Adrenal gland (tissue), 9 donors: ENCODE measurements at regions not wholly inside any gene's neighbourhood (a gene's known extent, or its start where the extent isn't known, plus 50 kb on each side); places are given as distances from the start of the nearest gene placed in this dataset.

Source experiments
- DNase-seq, 7 donors: peaks; one replicate each; pipeline ENCODE4 v3.0.0-alpha.2; 2019 to 2020
- H3K27ac ChIP-seq, 5 donors: fragments of 200-600 bp; sonication (generic) in 4 of 5; 1 replicate in 3 of 5; 2 replicates in 2 of 5; pipeline versions ENCODE4 v1.5.1 to v1.8.0; 2016 to 2020; ENCODE audit warnings: mild to moderate bottlenecking in 1 of 5
- H3K27me3 ChIP-seq: fragments of 200-600 bp; 2 replicates; pipeline ENCODE4 v1.8.0; 2021
- H3K36me3 ChIP-seq, 2 donors: fragments of 200-600 bp; replicated peaks in 1 of 2; 1 replicate in 1 of 2; 2 replicates in 1 of 2; pipeline versions ENCODE4 v1.5.1 to v1.8.0; 2018 to 2022
- H3K4me1 ChIP-seq, 2 donors: fragments of 200-600 bp; replicated peaks in 1 of 2; 1 replicate in 1 of 2; 2 replicates in 1 of 2; pipeline versions ENCODE4 v1.5.1 to v1.8.0; 2018 to 2021
- H3K4me3 ChIP-seq, 4 donors: fragments of 200-600 bp; sonication (generic) in 3 of 4; one replicate each; pipeline ENCODE4 v1.5.1; 2016 to 2018
- H3K9me3 ChIP-seq, 3 donors: fragments of 200-600 bp; sonication (generic) in 1 of 3; replicated peaks in 1 of 3; 1 replicate in 2 of 3; 2 replicates in 1 of 3; pipeline versions ENCODE4 v1.5.1 to v1.8.0; 2016 to 2021
- CTCF ChIP-seq, 6 experiments: fragments of 450-650 bp in 4 of 6; fragments of 200-600 bp in 2 of 6; sonication (generic) in 1 of 6; IDR thresholded peaks; 1 replicate in 5 of 6; 2 replicates in 1 of 6; pipeline versions ENCODE4 v1.5.1 to v1.8.0; 2016 to 2021; ENCODE audit warnings: antibody characterized with exemption in 6 of 6, mild to moderate bottlenecking in 2 of 6, moderate library complexity in 1 of 6
- POLR2A ChIP-seq, 2 donors: fragments of 450-650 bp; IDR thresholded peaks; one replicate each; pipeline ENCODE4 v1.6.1; 2017; ENCODE audit warnings: antibody characterized with exemption in 2 of 2, mild to moderate bottlenecking in 2 of 2, moderate library complexity in 1 of 2
- WGBS, 4 donors: extraction: QIAGEN DNeasy Blood & Tissue Kit in 2 of 4; methylation state at CpG; one replicate each; pipeline versions ENCODE4 v1.1.5 to v1.1.7; 2013 to 2017; 5-methylcytosine and 5-hydroxymethylcytosine counted together
- intact Hi-C, 2 donors: fragments of 100-400 bp; cut with DNase I; formaldehyde crosslinking; loops; one replicate each; pipeline versions ENCODE4 v1.14.1 to v1.15.0; 2022 to 2023
- donor health status: healthy with polysubstance abuse.
- donor health status: Bipolar disorder and iron deficiency.
- donor health status: DM: yes; HTN: yes; CAD: no.
- donor health status: DM: no; HTN: no; CAD: no.
- donor health status: DM: no; HTN: no; CAD: no.

- 52 to 80% (median 75%) methylated on average over 7 to 11 of the region's 11 CpGs for WGBS, 4 donors
- DNase-seq: no peak
- no peaks in the 10 kb centered on the region for H3K9me3 ChIP-seq
- no peaks in the 10 kb centered on the region for H3K36me3 ChIP-seq
- no peak overlapping the region for H3K27ac ChIP-seq
- no peaks in the 10 kb centered on the region for H3K4me1 ChIP-seq
- no peak overlapping the region for H3K4me3 ChIP-seq
- TF ChIP-seq POLR2A (IDR thresholded peaks at IDR 0.05): no peak
- TF ChIP-seq CTCF (IDR thresholded peaks at IDR 0.05): no peak
- H3K27me3 ChIP-seq: no peaks in the 10 kb centered on the region
- intact Hi-C loops: no loop called here
Observed at GRCh38 chr13:112012705-112013085, 54.3 kb upstream of the SOX1 start.

GRCh38 chr13:112013665-112014064 lies 53.3 kb upstream of the SOX1 start:
- TF ChIP-seq POLR2A (IDR thresholded peaks at IDR 0.05) (no peak), CTCF (IDR thresholded peaks at IDR 0.05) (no peak)
- Histone ChIP-seq H3K4me1 (no peaks in the 10 kb centered on the region), H3K9me3 (no peaks in the 10 kb centered on the region), H3K27ac (no peak overlapping the region), H3K36me3 (no peaks in the 10 kb centered on the region), H3K27me3 (no peaks in the 10 kb centered on the region), H3K4me3 (no peak overlapping the region)
- DNase-seq: no peak
- intact Hi-C loops: no loop called here
- WGBS, 4 donors: 77 to 90% (median 85%) methylated on average over 13 of the region's 13 CpGs

- intact Hi-C loops: no loop called here
- Histone ChIP-seq H3K27me3 (no peaks in the 10 kb centered on the region), H3K9me3 (no peaks in the 10 kb centered on the region), H3K4me3 (no peak overlapping the region), H3K4me1 (no peaks in the 10 kb centered on the region), H3K27ac (no peak overlapping the region), H3K36me3 (no peaks in the 10 kb centered on the region)
- 69 to 99% (median 72%) methylated on average over 26 to 30 of the region's 30 CpGs for WGBS, 4 donors
- no peak for DNase-seq
- TF ChIP-seq POLR2A (IDR thresholded peaks at IDR 0.05) (no peak), CTCF (IDR thresholded peaks at IDR 0.05) (no peak)
Observed at GRCh38 chr13:112014857-112015256, 52.1 kb upstream of the SOX1 start.
